CD4-positive, alpha-beta memory T cell (primary cell): ENCODE measurements at regions not wholly inside any gene's neighbourhood (a gene's known extent, or its start where the extent isn't known, plus 50 kb on each side); places are given as distances from the start of the nearest gene placed in this dataset.
A peak's percentile ranks its signal among the peaks of the same experiment; 100 is the strongest.

Experiments used
- CTCF ChIA-PET: fragments of 350-600 bp; sonication (Branson Sonifier 250); formaldehyde crosslinking; loops from one replicate; lab custom pipeline; 2021; ENCODE audit warnings: inconsistent platforms; ENCODE audit not compliant: partially characterized antibody; lab: Charles Lee
- POLR2A ChIA-PET: fragments of 350-600 bp; sonication (Branson Sonifier 250); formaldehyde crosslinking; loops from one replicate; lab custom pipeline; 2021; ENCODE audit not compliant: partially characterized antibody; lab: Charles Lee
- DNase-seq, 5 donors: peaks; one replicate each; pipeline versions ENCODE4 v3.0.0 to v3.0.0-alpha.2; 2020 to 2022; ENCODE audit warnings: mixed read lengths in 1 of 5
- H3K27ac ChIP-seq: one replicate; pipeline ENCODE4 v1.7.0; 2013; ENCODE audit warnings: low read depth, low read length
- H3K27me3 ChIP-seq: 2 replicates; pipeline ENCODE4 v1.7.0; 2013; ENCODE audit warnings: mild to moderate bottlenecking, low read length, moderate library complexity; ENCODE audit not compliant: insufficient read depth
- H3K36me3 ChIP-seq: 2 replicates; pipeline ENCODE4 v1.7.0; 2013; ENCODE audit warnings: mild to moderate bottlenecking, low read length, moderate library complexity; ENCODE audit not compliant: insufficient read depth
- H3K4me1 ChIP-seq: 2 replicates; pipeline ENCODE4 v1.7.0; 2013; ENCODE audit warnings: mild to moderate bottlenecking, low read length, moderate library complexity; ENCODE audit not compliant: insufficient read depth
- H3K4me3 ChIP-seq, 2 donors: one replicate each; pipeline ENCODE4 v1.7.0; 2013; ENCODE audit warnings: low read length in 2 of 2, mild to moderate bottlenecking in 1 of 2
- H3K9me3 ChIP-seq, 2 donors: one replicate each; pipeline ENCODE4 v1.7.0; 2013; ENCODE audit warnings: low read length in 2 of 2, control low read depth in 1 of 2; ENCODE audit not compliant: control insufficient read depth in 1 of 2
- H3K27ac Mint-ChIP-seq, 7 donors: one replicate each; pipeline ENCODE4 v1.8.0; 2020 to 2021; ENCODE audit warnings: mixed read lengths in 7 of 7, mild to moderate bottlenecking in 6 of 7, inconsistent platforms in 3 of 7, moderate library complexity in 3 of 7
- H3K27me3 Mint-ChIP-seq, 2 donors: one replicate each; pipeline ENCODE4 v1.8.0; 2020 to 2021; ENCODE audit warnings: mixed read lengths in 2 of 2
- H3K36me3 Mint-ChIP-seq, 2 donors: one replicate each; pipeline ENCODE4 v1.8.0; 2020 to 2021; ENCODE audit warnings: mixed read lengths in 2 of 2, inconsistent platforms in 1 of 2, mild to moderate bottlenecking in 1 of 2
- H3K4me1 Mint-ChIP-seq, 4 donors: one replicate each; pipeline ENCODE4 v1.8.0; 2020 to 2021; ENCODE audit warnings: mixed read lengths in 4 of 4, mild to moderate bottlenecking in 1 of 4
- H3K4me3 Mint-ChIP-seq, 8 donors: one replicate each; pipeline ENCODE4 v1.8.0; 2020 to 2021; ENCODE audit warnings: mixed read lengths in 8 of 8, mild to moderate bottlenecking in 7 of 8, moderate library complexity in 6 of 8, inconsistent platforms in 3 of 8
- H3K9me3 Mint-ChIP-seq, 8 donors: one replicate each; pipeline ENCODE4 v1.8.0; 2020 to 2021; ENCODE audit warnings: mixed read lengths in 8 of 8, mild to moderate bottlenecking in 5 of 8, inconsistent platforms in 3 of 8, moderate library complexity in 1 of 8
- intact Hi-C: fragments of 100-400 bp; cut with micrococcal nuclease; formaldehyde crosslinking; loops from one replicate; pipeline ENCODE4 v1.15.1; 2023

GRCh38 chr3:124076235-124076634, 84.3 kb upstream of the ROPN1 start:
- Mint-ChIP-seq H3K4me3 (no peak overlapping the region), H3K27ac (no peak overlapping the region), H3K27me3 (peaks cover 7 to 8% of the 10 kb centered on the region in 2 donors), H3K9me3 (peaks cover 0 to 4% (median 0%) of the 10 kb centered on the region in 8 donors), H3K4me1 (no peaks in the 10 kb centered on the region), H3K36me3 (no peaks in the 10 kb centered on the region)
- Histone ChIP-seq H3K9me3 (no peaks in the 10 kb centered on the region), H3K27me3 (no peaks in the 10 kb centered on the region), H3K27ac (no peak overlapping the region), H3K4me3 (no peak overlapping the region), H3K36me3 (no peaks in the 10 kb centered on the region), H3K4me1 (no peaks in the 10 kb centered on the region)
- CTCF ChIA-PET = no interaction called here
- DNase-seq = no peak
- intact Hi-C loops = no loop called here
- POLR2A ChIA-PET = no interaction called here

- intact Hi-C loops = no loop called here
- H3K9me3 ChIP-seq = no peaks in the 10 kb centered on the region
- Mint-ChIP-seq H3K27ac (no peak overlapping the region), H3K27me3 (peaks cover 3 to 7% of the 10 kb centered on the region in 2 donors), H3K36me3 (no peaks in the 10 kb centered on the region), H3K4me3 (no peak overlapping the region), H3K4me1 (no peaks in the 10 kb centered on the region), H3K9me3 (peaks cover 0 to under 1% (median 0%) of the 10 kb centered on the region in 8 donors)
- no peak overlapping the region for H3K4me3 ChIP-seq
- no peaks in the 10 kb centered on the region for H3K36me3 ChIP-seq
- peak in 2 of 5 donors; percentile 6 to 11 for DNase-seq
- ChIA-PET CTCF (interaction anchor here (0.7 to 1.9 kb wide), 4 partner anchors 9 to 36 kb away, joined by 3 to 4 read pairs (median 4); no protein-coding TSS in a partner anchor), POLR2A (no interaction called here)
- H3K27ac ChIP-seq = no peak overlapping the region
- H3K4me1 ChIP-seq = no peaks in the 10 kb centered on the region
- no peaks in the 10 kb centered on the region for H3K27me3 ChIP-seq
Measured at GRCh38 chr3:124078953-124079911, 87.3 kb upstream of the ROPN1 start.

- ChIA-PET CTCF (interaction anchor here (0.7 to 1.9 kb wide), 4 partner anchors 9 to 35 kb away, joined by 3 to 4 read pairs (median 4); no protein-coding TSS in a partner anchor), POLR2A (no interaction called here)
- H3K4me1 Mint-ChIP-seq = no peaks in the 10 kb centered on the region
- H3K36me3 ChIP-seq = no peaks in the 10 kb centered on the region
- H3K4me1 ChIP-seq = no peaks in the 10 kb centered on the region
- H3K4me3 ChIP-seq = no peak overlapping the region
- peaks cover 0 to 2% (median 0%) of the 10 kb centered on the region in 8 donors for H3K9me3 Mint-ChIP-seq
- no peaks in the 10 kb centered on the region for H3K36me3 Mint-ChIP-seq
- H3K27ac Mint-ChIP-seq = no peak overlapping the region
- no peaks in the 10 kb centered on the region for H3K27me3 ChIP-seq
- H3K4me3 Mint-ChIP-seq = no peak overlapping the region
- no peaks in the 10 kb centered on the region for H3K9me3 ChIP-seq
- intact Hi-C loops = no loop called here
- no peak for DNase-seq
- peaks cover 3 to 7% of the 10 kb centered on the region in 2 donors for H3K27me3 Mint-ChIP-seq
- no peak overlapping the region for H3K27ac ChIP-seq
Measured at GRCh38 chr3:124079912-124080276, 88.0 kb upstream of the ROPN1 start.

GRCh38 chr3:124082343-124082742, 90.4 kb upstream of the ROPN1 start:
- DNase-seq = no peak
- H3K4me3 Mint-ChIP-seq = no peak overlapping the region
- no peaks in the 10 kb centered on the region for H3K36me3 ChIP-seq
- no peaks in the 10 kb centered on the region for H3K36me3 Mint-ChIP-seq
- no peaks in the 10 kb centered on the region for H3K4me1 ChIP-seq
- H3K27ac Mint-ChIP-seq = no peak overlapping the region
- CTCF ChIA-PET = interaction anchor here (0.8 to 1.8 kb wide), 3 partner anchors 9 to 25 kb away, joined by 3 to 10 read pairs (median 4); no protein-coding TSS in a partner anchor
- H3K4me1 Mint-ChIP-seq = no peaks in the 10 kb centered on the region
- peaks cover 0 to 5% (median 0%) of the 10 kb centered on the region in 8 donors for H3K9me3 Mint-ChIP-seq
- no peaks in the 10 kb centered on the region for H3K9me3 ChIP-seq
- no peaks in the 10 kb centered on the region for H3K27me3 ChIP-seq
- H3K27ac ChIP-seq = no peak overlapping the region
- intact Hi-C loops = no loop called here
- H3K27me3 Mint-ChIP-seq = peaks cover 6 to 9% of the 10 kb centered on the region in 2 donors
- no peak overlapping the region for H3K4me3 ChIP-seq
- POLR2A ChIA-PET = no interaction called here

GRCh38 chr3:124084022-124084881, 92.3 kb upstream of the ROPN1 start:
- DNase-seq = no peak
- H3K4me1 Mint-ChIP-seq = no peaks in the 10 kb centered on the region
- no peak overlapping the region for H3K4me3 Mint-ChIP-seq
- H3K36me3 Mint-ChIP-seq = no peaks in the 10 kb centered on the region
- ChIA-PET POLR2A (no interaction called here), CTCF (no interaction called here)
- Histone ChIP-seq H3K36me3 (no peaks in the 10 kb centered on the region), H3K9me3 (no peaks in the 10 kb centered on the region), H3K27me3 (no peaks in the 10 kb centered on the region), H3K4me1 (no peaks in the 10 kb centered on the region), H3K4me3 (no peak overlapping the region), H3K27ac (no peak overlapping the region)
- no peak overlapping the region for H3K27ac Mint-ChIP-seq
- peaks cover 6 to 17% of the 10 kb centered on the region in 2 donors for H3K27me3 Mint-ChIP-seq
- H3K9me3 Mint-ChIP-seq = peaks cover 0 to 5% (median 0%) of the 10 kb centered on the region in 8 donors
- intact Hi-C loops = no loop called here

- Histone ChIP-seq H3K9me3 (no peaks in the 10 kb centered on the region), H3K27me3 (no peaks in the 10 kb centered on the region), H3K36me3 (no peaks in the 10 kb centered on the region), H3K27ac (no peak overlapping the region), H3K4me1 (no peaks in the 10 kb centered on the region), H3K4me3 (no peak overlapping the region)
- CTCF ChIA-PET = interaction anchor here (1.6 kb wide), 1 partner anchor 9 kb away, joined by 4 read pairs; no protein-coding TSS in a partner anchor
- no peak overlapping the region for H3K27ac Mint-ChIP-seq
- no peaks in the 10 kb centered on the region for H3K4me1 Mint-ChIP-seq
- no peaks in the 10 kb centered on the region for H3K36me3 Mint-ChIP-seq
- H3K27me3 Mint-ChIP-seq = peaks cover 8 to 37% of the 10 kb centered on the region in 2 donors
- intact Hi-C loops = no loop called here
- no peak overlapping the region for H3K4me3 Mint-ChIP-seq
- peaks cover 0 to 5% (median 0%) of the 10 kb centered on the region in 8 donors for H3K9me3 Mint-ChIP-seq
- no peak for DNase-seq
- POLR2A ChIA-PET = no interaction called here
Measured at GRCh38 chr3:124088801-124089200, 96.9 kb upstream of the ROPN1 start.

- Mint-ChIP-seq H3K4me3 (no peak overlapping the region), H3K36me3 (no peaks in the 10 kb centered on the region), H3K27me3 (peaks cover 8 to 38% of the 10 kb centered on the region in 2 donors), H3K27ac (no peak overlapping the region), H3K4me1 (no peaks in the 10 kb centered on the region), H3K9me3 (peaks cover 0 to 4% (median 0%) of the 10 kb centered on the region in 8 donors)
- Histone ChIP-seq H3K27ac (no peak overlapping the region), H3K4me3 (no peak overlapping the region), H3K9me3 (no peaks in the 10 kb centered on the region), H3K36me3 (no peaks in the 10 kb centered on the region), H3K27me3 (no peaks in the 10 kb centered on the region), H3K4me1 (no peaks in the 10 kb centered on the region)
- intact Hi-C loops = no loop called here
- no peak for DNase-seq
- POLR2A ChIA-PET = no interaction called here
- CTCF ChIA-PET = interaction anchor here (0.7 to 1.6 kb wide), 2 partner anchors 9 to 10 kb away, joined by 4 read pairs; no protein-coding TSS in a partner anchor
Measured at GRCh38 chr3:124089214-124089613, 97.3 kb upstream of the ROPN1 start.
